C4-2B (cell line): ENCODE measurements at regions not wholly inside any gene's neighbourhood (a gene's known extent, or its start where the extent isn't known, plus 50 kb on each side); places are given as distances from the start of the nearest gene placed in this dataset.

Experiments
- H3K27ac ChIP-seq: fragments of 450-650 bp; 2 replicates; pipeline ENCODE4 v1.5.1; 2017
- CTCF ChIP-seq: fragments of 450-650 bp; conservative IDR thresholded peaks from 2 replicates; pipeline ENCODE4 v1.5.1; 2017; ENCODE audit warnings: mild to moderate bottlenecking
- ZFX ChIP-seq: fragments of 450-650 bp; IDR thresholded peaks from 2 replicates; pipeline ENCODE4 v1.6.1; 2017

- TF ChIP-seq ZFX (no peak), CTCF (no peak)
- peak overlapping the region; percentile 25 for H3K27ac ChIP-seq
Observed at GRCh38 chrX:39739585-39739984, 358.2 kb downstream of the BCOR start.

- no peak for TF ChIP-seq CTCF
- TF ChIP-seq ZFX, result no peak
- peak overlapping the region; percentile 25 for H3K27ac ChIP-seq
Observed at GRCh38 chrX:39740078-39740477, 357.7 kb downstream of the BCOR start.

- no peak overlapping the region for H3K27ac ChIP-seq
Observed at GRCh38 chrX:39741904-39742303, 355.9 kb downstream of the BCOR start.

GRCh38 chrX:39745818-39746217 lies 351.9 kb downstream of the BCOR start:
- no peak for TF ChIP-seq CTCF
- TF ChIP-seq ZFX, result no peak
- H3K27ac ChIP-seq, result no peak overlapping the region

More at GRCh38 chrX:39741904-39742303, 355.9 kb downstream of the BCOR start:
- TF ChIP-seq ZFX, result no peak
- no peak for TF ChIP-seq CTCF

GRCh38 chrX:39749135-39749534 lies 348.6 kb downstream of the BCOR start:
- TF ChIP-seq CTCF (no peak), ZFX (no peak)
- no peak overlapping the region for H3K27ac ChIP-seq

- no peak overlapping the region for H3K27ac ChIP-seq
- TF ChIP-seq CTCF (no peak), ZFX (no peak)
Observed at GRCh38 chrX:39749728-39750127, 348.0 kb downstream of the BCOR start.

- TF ChIP-seq CTCF (no peak), ZFX (no peak)
- no peak overlapping the region for H3K27ac ChIP-seq
Observed at GRCh38 chrX:39750256-39750790, 347.4 kb downstream of the BCOR start.
